HCT116 (cell line): ENCODE measurements at regions not wholly inside any gene's neighbourhood (a gene's known extent, or its start where the extent isn't known, plus 50 kb on each side); places are given as distances from the start of the nearest gene placed in this dataset.

Experiments used
- ATAC-seq: fragments of 200-7000 bp; cut with Tn5 transposase; 2 replicates; pipeline ENCODE4 v1.9.1; 2020; ENCODE audit warnings: mild to moderate bottlenecking, moderate library complexity
- BruUV-seq: library from RNA; stranded (reverse); fragments of 400-500 nt; replicated peaks from 2 replicates; lab custom pipeline; 2021; lab: Mats Ljungman, UMichigan
- CTCF ChIA-PET: fragments of 300-600 bp; sonication (Branson Sonifier 250); formaldehyde crosslinking; loops from one replicate; lab custom pipeline; 2021; ENCODE audit warnings: antibody characterized with exemption; lab: Charles Lee
- POLR2A ChIA-PET: fragments of 300-600, 350-600 bp; sonication (Branson Sonifier 250); formaldehyde crosslinking; loops from one replicate; lab custom pipeline; 2021; ENCODE audit warnings: antibody characterized with exemption; lab: Charles Lee
- RAD21 ChIA-PET, 2 experiments: fragments of 300-600 bp; sonication (Branson Sonifier 250); formaldehyde crosslinking; loops; one replicate each; lab custom pipeline; 2023; ENCODE audit warnings: low total read pairs in 2 of 2; ENCODE audit not compliant: uncharacterized antibody in 2 of 2, unreplicated experiment in 2 of 2, low non-redundant PET in 1 of 2; lab: Charles Lee
- DNase-seq: peaks from one replicate; pipeline ENCODE4 v3.0.0-alpha.2; 2010; ENCODE audit warnings: low read depth, low spot score
- H2AFZ ChIP-seq: fragments of 200-600 bp; shearing (Covaris generic), sonication (generic); 2 replicates; pipeline ENCODE4 v1.6.1; 2017; ENCODE audit warnings: low read depth, mixed run types, mixed read lengths, antibody characterized with exemption, low read length; ENCODE audit not compliant: poor library complexity, severe bottlenecking
- H3K27ac ChIP-seq: 2 replicates; pipeline ENCODE4 v1.5.1; 2012; ENCODE audit warnings: low read depth, low read length
- H3K27me3 ChIP-seq: fragments of 200-600 bp; sonication (generic); 2 replicates; pipeline ENCODE4 v1.6.1; 2016; ENCODE audit warnings: mixed run types, low read length, mixed read lengths; ENCODE audit not compliant: insufficient read depth
- H3K36me3 ChIP-seq, 2 experiments: fragments of 200-500 bp in 1 of 2; fragments of 200-600 bp in 1 of 2; sonication (Bioruptor generic) in 1 of 2; sonication (generic) in 1 of 2; 2 replicates each; pipeline versions ENCODE4 v1.5.1 to v1.6.1; 2014 to 2016; ENCODE audit warnings: low read length in 2 of 2, inconsistent platforms in 1 of 2, mixed read lengths in 1 of 2, mixed run types in 1 of 2; ENCODE audit not compliant: insufficient read depth in 2 of 2, control insufficient read depth in 1 of 2
- H3K4me1 ChIP-seq, 2 experiments: fragments of 200-600 bp in 1 of 2; sonication (generic) in 1 of 2; 2 replicates each; pipeline versions ENCODE4 v1.5.1 to v1.6.1; 2012 to 2017; ENCODE audit warnings: low read length in 2 of 2, inconsistent platforms in 1 of 2, mild to moderate bottlenecking in 1 of 2, mixed read lengths in 1 of 2, mixed run types in 1 of 2, moderate library complexity in 1 of 2; ENCODE audit not compliant: insufficient read depth in 2 of 2, control insufficient read depth in 1 of 2
- H3K4me2 ChIP-seq: fragments of 200-600 bp; sonication (generic); 2 replicates; pipeline ENCODE4 v1.6.1; 2017; ENCODE audit warnings: mixed run types, low read length, mixed read lengths
- H3K4me3 ChIP-seq, 2 experiments: fragments of 200-600 bp in 1 of 2; sonication (generic) in 1 of 2; replicated peaks in 1 of 2; 2 replicates each; pipeline ENCODE4 v1.5.1; 2011 to 2016; ENCODE audit warnings: low read length in 2 of 2, control low read depth in 1 of 2, low read depth in 1 of 2, mild to moderate bottlenecking in 1 of 2, mixed read lengths in 1 of 2, mixed run types in 1 of 2
- H3K79me2 ChIP-seq: fragments of 200-600 bp; sonication (generic); 2 replicates; pipeline ENCODE4 v1.6.1; 2017; ENCODE audit warnings: mild to moderate bottlenecking, mixed run types, low read length, moderate library complexity, mixed read lengths; ENCODE audit not compliant: insufficient read depth
- H3K9ac ChIP-seq: fragments of 200-600 bp; sonication (generic); 2 replicates; pipeline ENCODE4 v1.6.1; 2016; ENCODE audit warnings: low read length, mixed read lengths
- H3K9me2 ChIP-seq: fragments of 200-600 bp; sonication (generic), shearing (Covaris generic); 2 replicates; pipeline ENCODE4 v1.6.1; 2017; ENCODE audit warnings: mixed run types, mild to moderate bottlenecking, moderate library complexity; ENCODE audit not compliant: insufficient read depth
- H3K9me3 ChIP-seq, 2 experiments: fragments of 200-500 bp in 1 of 2; fragments of 200-600 bp in 1 of 2; sonication (Bioruptor generic) in 1 of 2; sonication (generic) in 1 of 2; 2 replicates each; pipeline ENCODE4 v1.6.1; 2014 to 2017; ENCODE audit warnings: low read length in 2 of 2, mixed read lengths in 2 of 2, inconsistent platforms in 1 of 2, low read depth in 1 of 2, mild to moderate bottlenecking in 1 of 2, mixed run types in 1 of 2, moderate library complexity in 1 of 2; ENCODE audit not compliant: control insufficient read depth in 1 of 2, insufficient read depth in 1 of 2
- H4K20me1 ChIP-seq: fragments of 200-600 bp; sonication (generic), shearing (Covaris generic); 2 replicates; pipeline ENCODE4 v1.6.1; 2017; ENCODE audit warnings: mixed run types, mild to moderate bottlenecking, moderate library complexity; ENCODE audit not compliant: insufficient read depth
- ATF3 ChIP-seq: IDR thresholded peaks from 2 replicates; pipeline ENCODE4 v1.6.1; 2012
- CBX3 ChIP-seq: IDR thresholded peaks from 2 replicates; pipeline ENCODE4 v1.6.1; 2012; ENCODE audit warnings: low read depth
- CEBPB ChIP-seq: IDR thresholded peaks from 2 replicates; pipeline ENCODE4 v1.6.1; 2012; ENCODE audit warnings: low read depth
- CTCF ChIP-seq, 3 experiments: fragments of 200-600 bp in 1 of 3; sonication (generic) in 1 of 3; IDR thresholded peaks in 2 of 3; conservative IDR thresholded peaks in 1 of 3; 2 replicates each; pipeline ENCODE4 v1.5.1; 2012 to 2017; ENCODE audit warnings: low read depth in 2 of 3, low read length in 2 of 3, antibody characterized with exemption in 1 of 3, borderline replicate concordance in 1 of 3, control low read depth in 1 of 3, mild to moderate bottlenecking in 1 of 3, mixed read lengths in 1 of 3, mixed run types in 1 of 3, moderate library complexity in 1 of 3; ENCODE audit not compliant: insufficient read depth in 1 of 3
- EGR1 ChIP-seq: IDR thresholded peaks from 2 replicates; pipeline ENCODE4 v1.6.1; 2012; ENCODE audit warnings: low read depth
- ELF1 ChIP-seq: IDR thresholded peaks from 2 replicates; pipeline ENCODE4 v1.6.1; 2012; ENCODE audit warnings: low read depth, borderline replicate concordance
- EZH2 ChIP-seq: fragments of 200-600 bp; sonication (generic); IDR thresholded peaks from 2 replicates; pipeline ENCODE4 v1.6.1; 2017; ENCODE audit warnings: antibody characterized with exemption, mixed run types
- EZH2phosphoT487 ChIP-seq: fragments of 200-600 bp; IDR thresholded peaks from 2 replicates; pipeline ENCODE4 v1.6.1; 2018; ENCODE audit warnings: antibody characterized with exemption, borderline replicate concordance
- JUND ChIP-seq: IDR thresholded peaks from 2 replicates; pipeline ENCODE4 v1.6.1; 2012
- MAX ChIP-seq: IDR thresholded peaks from 2 replicates; pipeline ENCODE4 v1.6.1; 2012
- POLR2A ChIP-seq: IDR thresholded peaks from 2 replicates; pipeline ENCODE4 v1.7.0; 2011; ENCODE audit warnings: borderline replicate concordance; ENCODE audit not compliant: insufficient read depth, insufficient read length; ENCODE audit errors: extremely low read depth
- RAD21 ChIP-seq: IDR thresholded peaks from 2 replicates; pipeline ENCODE4 v1.6.1; 2012; ENCODE audit warnings: low read depth, mild to moderate bottlenecking
- REST ChIP-seq: IDR thresholded peaks from 2 replicates; pipeline ENCODE4 v1.6.1; 2012; ENCODE audit warnings: low read depth
- SIN3A ChIP-seq: IDR thresholded peaks from 2 replicates; pipeline ENCODE4 v1.6.1; 2012; ENCODE audit warnings: low read depth
- SRF ChIP-seq: IDR thresholded peaks from 2 replicates; pipeline ENCODE4 v1.6.1; 2012; ENCODE audit warnings: low read depth
- TCF7L2 ChIP-seq: IDR thresholded peaks from 2 replicates; pipeline ENCODE4 v1.7.0; 2011; ENCODE audit warnings: borderline replicate concordance, inconsistent platforms; ENCODE audit not compliant: insufficient read depth, insufficient read length; ENCODE audit errors: extremely low read depth
- YY1 ChIP-seq: IDR thresholded peaks from 2 replicates; pipeline ENCODE4 v1.6.1; 2011; ENCODE audit warnings: low read length, low read depth, moderate library complexity, mild to moderate bottlenecking; ENCODE audit not compliant: insufficient replicate concordance; ENCODE audit errors: extremely low read depth
- ZBTB33 ChIP-seq: IDR thresholded peaks from 2 replicates; pipeline ENCODE4 v1.6.1; 2011; ENCODE audit warnings: mild to moderate bottlenecking, low read length, moderate library complexity; ENCODE audit not compliant: insufficient replicate concordance; ENCODE audit errors: extremely low read depth
- ZNF274 ChIP-seq: fragments of 200-500 bp; sonication (Bioruptor generic); IDR thresholded peaks from 2 replicates; pipeline ENCODE4 v1.6.1; 2014; ENCODE audit warnings: mild to moderate bottlenecking, low read depth, low read length, inconsistent platforms
- intact Hi-C: fragments of 100-400 bp; cut with micrococcal nuclease; formaldehyde crosslinking; loops from 2 replicates; pipeline ENCODE4 v1.10.0; 2022

- H3K79me2 ChIP-seq = no peaks in the 10 kb centered on the region
- H2AFZ ChIP-seq = no peak overlapping the region
- CTCF ChIA-PET = no interaction called here
- no peaks in the 10 kb centered on the region for H3K36me3 ChIP-seq
- intact Hi-C loops = no loop called here
- DNase-seq = no peak
- no TSS peak for BruUV-seq
- no peaks in the 10 kb centered on the region for H4K20me1 ChIP-seq
- RAD21 ChIA-PET = no interaction called here
- no peaks in the 10 kb centered on the region for H3K9me2 ChIP-seq
- no peaks in the 10 kb centered on the region for H3K4me1 ChIP-seq
- TF ChIP-seq SIN3A (no peak), CEBPB (no peak), POLR2A (no peak), EGR1 (no peak), JUND (no peak), SRF (no peak), ELF1 (no peak), YY1 (no peak), TCF7L2 (no peak), ATF3 (no peak), MAX (no peak), CTCF (IDR thresholded peaks at IDR 0.05 in 2 of 3, conservative IDR thresholded peaks at IDR 0.05 in 1 of 3; ENCODE audit: borderline replicate concordance in 1 of 3, insufficient read depth in 1 of 3, low read depth in 2 of 3, low read length in 2 of 3) (no peak), REST (no peak), CBX3 (no peak), RAD21 (no peak), EZH2 (no peak), ZBTB33 (no peak), EZH2phosphoT487 (no peak), ZNF274 (no peak)
- H3K27ac ChIP-seq = no peak overlapping the region
- POLR2A ChIA-PET = no interaction called here
- H3K4me3 ChIP-seq = no peak overlapping the region
- no peak overlapping the region for H3K9ac ChIP-seq
- H3K27me3 ChIP-seq = no peaks in the 10 kb centered on the region
- no peaks in the 10 kb centered on the region for H3K9me3 ChIP-seq
- no peak overlapping the region for H3K4me2 ChIP-seq
- ATAC-seq = no peak
Observed at GRCh38 chr18:61248589-61248988, 84.6 kb upstream of the CDH20 start.
